Subcutaneous abdominal adipose tissue (tissue), 5 donors: ENCODE measurements at regions not wholly inside any gene's neighbourhood (a gene's known extent, or its start where the extent isn't known, plus 50 kb on each side); places are given as distances from the start of the nearest gene placed in this dataset.
"Not testable (repeated sequence)": the region's sequence is repeated elsewhere in the genome, so short reads cannot be mapped to it uniquely, and the experiment has no call there.

Experiments used
- H3K27ac ChIP-seq: one replicate; pipeline ENCODE4 v1.7.0; 2013; ENCODE audit warnings: low read depth, mild to moderate bottlenecking, inconsistent platforms, low read length, moderate library complexity
- H3K27me3 ChIP-seq, 5 donors: one replicate each; pipeline ENCODE4 v1.7.0; 2013; ENCODE audit warnings: low read length in 5 of 5, inconsistent platforms in 1 of 5; ENCODE audit not compliant: control insufficient read depth in 5 of 5, insufficient read depth in 4 of 5
- H3K36me3 ChIP-seq, 5 donors: one replicate each; pipeline ENCODE4 v1.7.0; 2013; ENCODE audit warnings: low read length in 5 of 5; ENCODE audit not compliant: control insufficient read depth in 5 of 5, insufficient read depth in 5 of 5
- H3K4me1 ChIP-seq, 5 donors: one replicate each; pipeline ENCODE4 v1.7.0; 2013; ENCODE audit warnings: low read length in 5 of 5, mild to moderate bottlenecking in 3 of 5, moderate library complexity in 1 of 5; ENCODE audit not compliant: control insufficient read depth in 5 of 5, insufficient read depth in 5 of 5
- H3K4me3 ChIP-seq, 5 donors: one replicate each; pipeline ENCODE4 v1.7.0; 2013; ENCODE audit warnings: low read length in 5 of 5, low read depth in 1 of 5
- H3K9ac ChIP-seq, 5 donors: one replicate each; pipeline ENCODE4 v1.7.0; 2013; ENCODE audit warnings: low read length in 5 of 5, mild to moderate bottlenecking in 4 of 5, moderate library complexity in 3 of 5
- H3K9me3 ChIP-seq, 5 donors: one replicate each; pipeline ENCODE4 v1.7.0; 2013; ENCODE audit warnings: low read length in 5 of 5; ENCODE audit not compliant: control insufficient read depth in 5 of 5
- donor health status: healthy.
- donor health status: healthy.
- donor health status: healthy.
- donor health status: healthy.
- donor health status: healthy.

GRCh38 chr20:54922636-54923035 is 447.2 kb downstream of the DOK5 start:
- Histone ChIP-seq H3K27me3 (no peaks in the 10 kb centered on the region), H3K9ac (no peak overlapping the region), H3K4me1 (no peaks in the 10 kb centered on the region), H3K9me3 (no peaks in the 10 kb centered on the region), H3K36me3 (no peaks in the 10 kb centered on the region), H3K27ac (no peak overlapping the region), H3K4me3 (no peak overlapping the region)

GRCh38 chr20:54922096-54922495 is 446.7 kb downstream of the DOK5 start:
- no peak overlapping the region for H3K4me3 ChIP-seq
- H3K27me3 ChIP-seq = no peaks in the 10 kb centered on the region
- no peak overlapping the region for H3K27ac ChIP-seq
- H3K9ac ChIP-seq = no peak overlapping the region
- no peaks in the 10 kb centered on the region for H3K36me3 ChIP-seq
- no peaks in the 10 kb centered on the region for H3K9me3 ChIP-seq
- H3K4me1 ChIP-seq = no peaks in the 10 kb centered on the region

- H3K4me3 ChIP-seq = no peak overlapping the region
- H3K4me1 ChIP-seq = no peaks in the 10 kb centered on the region
- no peaks in the 10 kb centered on the region for H3K9me3 ChIP-seq
- no peak overlapping the region for H3K9ac ChIP-seq
- no peaks in the 10 kb centered on the region for H3K36me3 ChIP-seq
- H3K27ac ChIP-seq = no peak overlapping the region
- no peaks in the 10 kb centered on the region for H3K27me3 ChIP-seq
These were observed 445.1 kb downstream of the DOK5 start for GRCh38 chr20:54920491-54920890.

GRCh38 chr20:54918993-54919392 is 443.6 kb downstream of the DOK5 start:
- H3K4me3 ChIP-seq, H3K4me1 ChIP-seq, H3K27me3 ChIP-seq, H3K9ac ChIP-seq, H3K27ac ChIP-seq, H3K36me3 ChIP-seq, H3K9me3 ChIP-seq: not testable (repeated sequence)

GRCh38 chr20:54914995-54915394 is 439.6 kb downstream of the DOK5 start:
- no peaks in the 10 kb centered on the region for H3K9me3 ChIP-seq
- H3K4me1 ChIP-seq = no peaks in the 10 kb centered on the region
- H3K36me3 ChIP-seq = no peaks in the 10 kb centered on the region
- H3K9ac ChIP-seq = no peak overlapping the region
- H3K27ac ChIP-seq = no peak overlapping the region
- H3K4me3 ChIP-seq = no peak overlapping the region
- H3K27me3 ChIP-seq = no peaks in the 10 kb centered on the region

- H3K36me3 ChIP-seq = no peaks in the 10 kb centered on the region
- no peak overlapping the region for H3K27ac ChIP-seq
- H3K27me3 ChIP-seq = no peaks in the 10 kb centered on the region
- no peak overlapping the region for H3K4me3 ChIP-seq
- H3K9ac ChIP-seq = no peak overlapping the region
- no peaks in the 10 kb centered on the region for H3K4me1 ChIP-seq
- peaks cover 0 to 7% (median 0%) of the 10 kb centered on the region in 5 donors for H3K9me3 ChIP-seq
These were observed 434.3 kb downstream of the DOK5 start for GRCh38 chr20:54909702-54910101.

- H3K9ac ChIP-seq, H3K27ac ChIP-seq, H3K4me1 ChIP-seq, H3K4me3 ChIP-seq, H3K9me3 ChIP-seq, H3K27me3 ChIP-seq, H3K36me3 ChIP-seq: not testable (repeated sequence)
These were observed 430.7 kb downstream of the DOK5 start for GRCh38 chr20:54906134-54906533.

GRCh38 chr20:54897787-54898186 is 422.4 kb downstream of the DOK5 start:
- H3K9ac ChIP-seq = no peak overlapping the region
- peaks cover 0 to 11% (median 3%) of the 10 kb centered on the region in 5 donors for H3K9me3 ChIP-seq
- no peak overlapping the region for H3K4me3 ChIP-seq
- no peak overlapping the region for H3K27ac ChIP-seq
- peaks cover 0 to 3% (median 0%) of the 10 kb centered on the region in 5 donors for H3K4me1 ChIP-seq
- H3K36me3 ChIP-seq = no peaks in the 10 kb centered on the region
- no peaks in the 10 kb centered on the region for H3K27me3 ChIP-seq

- Histone ChIP-seq H3K9ac (no peak overlapping the region), H3K36me3 (no peaks in the 10 kb centered on the region), H3K4me1 (no peaks in the 10 kb centered on the region), H3K9me3 (peaks cover 0 to 3% (median 0%) of the 10 kb centered on the region in 5 donors), H3K27me3 (no peaks in the 10 kb centered on the region), H3K4me3 (no peak overlapping the region), H3K27ac (no peak overlapping the region)
These were observed 416.5 kb downstream of the DOK5 start for GRCh38 chr20:54891907-54892306.

GRCh38 chr20:54879393-54879792 is 404.0 kb downstream of the DOK5 start:
- H3K4me3 ChIP-seq = no peak overlapping the region
- H3K27ac ChIP-seq = no peak overlapping the region
- no peaks in the 10 kb centered on the region for H3K36me3 ChIP-seq
- no peaks in the 10 kb centered on the region for H3K9me3 ChIP-seq
- no peaks in the 10 kb centered on the region for H3K27me3 ChIP-seq
- H3K9ac ChIP-seq = no peak overlapping the region
- H3K4me1 ChIP-seq = no peaks in the 10 kb centered on the region

- Histone ChIP-seq H3K4me3 (no peak overlapping the region), H3K27me3 (no peaks in the 10 kb centered on the region), H3K27ac (no peak overlapping the region), H3K9ac (no peak overlapping the region), H3K36me3 (no peaks in the 10 kb centered on the region), H3K4me1 (no peaks in the 10 kb centered on the region), H3K9me3 (no peaks in the 10 kb centered on the region)
These were observed 399.9 kb downstream of the DOK5 start for GRCh38 chr20:54875307-54875706.
